Body of pancreas (tissue), 4 donors: ENCODE measurements at regions not wholly inside any gene's neighbourhood (a gene's known extent, or its start where the extent isn't known, plus 50 kb on each side); places are given as distances from the start of the nearest gene placed in this dataset.
A peak's percentile ranks its signal among the peaks of the same experiment; 100 is the strongest.

Experiments
- ATAC-seq: fragments of 150-250 bp; one replicate; pipeline ENCODE4 v1.9.1; 2016
- DNase-seq, 4 donors: peaks; one replicate each; pipeline ENCODE4 v3.0.0-alpha.2; 2019
- H3K27ac ChIP-seq, 4 donors: fragments of 200-600 bp; sonication (generic); 1 replicate in 3 of 4; 2 replicates in 1 of 4; pipeline versions ENCODE4 v1.5.1 to v1.6.1; 2016 to 2019; ENCODE audit warnings: mild to moderate bottlenecking in 1 of 4, mixed read lengths in 1 of 4, moderate library complexity in 1 of 4
- H3K27me3 ChIP-seq, 2 donors: fragments of 200-600 bp; sonication (generic); one replicate each; pipeline ENCODE4 v1.6.0; 2016; ENCODE audit warnings: mild to moderate bottlenecking in 1 of 2
- H3K36me3 ChIP-seq, 2 donors: fragments of 200-600 bp; sonication (generic); replicated peaks in 1 of 2; 2 replicates each; pipeline ENCODE4 v1.5.1; 2016; ENCODE audit warnings: low read depth in 2 of 2; ENCODE audit not compliant: insufficient read depth in 1 of 2
- H3K4me1 ChIP-seq: fragments of 200-600 bp; sonication (generic); one replicate; pipeline ENCODE4 v1.6.0; 2016
- H3K4me3 ChIP-seq, 2 donors: fragments of 200-600 bp; sonication (generic); 1 replicate in 1 of 2; 2 replicates in 1 of 2; pipeline ENCODE4 v1.5.1; 2016 to 2019
- H3K9me3 ChIP-seq, 3 donors: fragments of 200-600 bp; sonication (generic); 1 replicate in 2 of 3; 2 replicates in 1 of 3; pipeline ENCODE4 v1.5.1; 2016
- CTCF ChIP-seq, 7 experiments: fragments of 450-650 bp in 4 of 7; fragments of 200-600 bp in 3 of 7; sonication (generic) in 3 of 7; IDR thresholded peaks; one replicate each; pipeline ENCODE4 v1.5.1; 2016 to 2019; ENCODE audit warnings: antibody characterized with exemption in 7 of 7
- POLR2A ChIP-seq, 3 donors: fragments of 450-650 bp; IDR thresholded peaks; one replicate each; pipeline ENCODE4 v1.6.1; 2016; ENCODE audit warnings: antibody characterized with exemption in 3 of 3, mild to moderate bottlenecking in 2 of 3
- WGBS, 2 donors: methylation state at CpG; one replicate each; pipeline ENCODE4 v1.1.5; 2017; 5-methylcytosine and 5-hydroxymethylcytosine counted together
- intact Hi-C: fragments of 100-400 bp; cut with DNase I; formaldehyde crosslinking; loops from one replicate; pipeline ENCODE4 v1.15.1; 2023

- 43 to 45% methylated on average over 11 of the region's 11 CpGs for WGBS, 2 donors
- DNase-seq, result peak in 2 of 4 donors; percentile 16 to 31
- peaks cover 9% of the 10 kb centered on the region for H3K4me1 ChIP-seq
- H3K9me3 ChIP-seq, result no peaks in the 10 kb centered on the region
- H3K36me3 ChIP-seq, result no peaks in the 10 kb centered on the region
- intact Hi-C loops, result no loop called here
- H3K27me3 ChIP-seq, result no peaks in the 10 kb centered on the region
- H3K4me3 ChIP-seq, result no peak overlapping the region
- peak; percentile 33 for ATAC-seq
- TF ChIP-seq POLR2A (IDR thresholded peaks at IDR 0.05), result no peak
- no peak for TF ChIP-seq CTCF (IDR thresholded peaks at IDR 0.05)
- H3K27ac ChIP-seq, result no peak overlapping the region
Measured at GRCh38 chr12:67772267-67773169, 124.0 kb downstream of the DYRK2 start.

- 58 to 68% methylated on average over 2 of the region's 2 CpGs for WGBS, 2 donors
- H3K9me3 ChIP-seq, result no peaks in the 10 kb centered on the region
- TF ChIP-seq CTCF (IDR thresholded peaks at IDR 0.05), result no peak
- TF ChIP-seq POLR2A (IDR thresholded peaks at IDR 0.05), result no peak
- ATAC-seq (no peak), DNase-seq (no peak)
- intact Hi-C loops, result no loop called here
- no peaks in the 10 kb centered on the region for H3K36me3 ChIP-seq
- no peaks in the 10 kb centered on the region for H3K27me3 ChIP-seq
- H3K27ac ChIP-seq, result no peak overlapping the region
- H3K4me3 ChIP-seq, result no peak overlapping the region
- H3K4me1 ChIP-seq, result peaks cover 9% of the 10 kb centered on the region
Measured at GRCh38 chr12:67773896-67774295, 125.4 kb downstream of the DYRK2 start.

GRCh38 chr12:67774983-67775587 is 126.5 kb downstream of the DYRK2 start:
- TF ChIP-seq CTCF (IDR thresholded peaks at IDR 0.05) (no peak), POLR2A (IDR thresholded peaks at IDR 0.05) (no peak)
- no peaks in the 10 kb centered on the region for H3K36me3 ChIP-seq
- DNase-seq (no peak), ATAC-seq (no peak)
- WGBS, 2 donors, result 68 to 77% methylated on average over 4 of the region's 4 CpGs
- intact Hi-C loops, result no loop called here
- H3K9me3 ChIP-seq, result no peaks in the 10 kb centered on the region
- H3K4me1 ChIP-seq, result peaks cover 9% of the 10 kb centered on the region
- no peak overlapping the region for H3K4me3 ChIP-seq
- H3K27me3 ChIP-seq, result no peaks in the 10 kb centered on the region
- no peak overlapping the region for H3K27ac ChIP-seq

- no peak for ATAC-seq
- Histone ChIP-seq H3K36me3 (no peaks in the 10 kb centered on the region), H3K9me3 (no peaks in the 10 kb centered on the region), H3K4me3 (no peak overlapping the region), H3K27ac (no peak overlapping the region), H3K4me1 (peaks cover 3% of the 10 kb centered on the region), H3K27me3 (no peaks in the 10 kb centered on the region)
- intact Hi-C loops, result no loop called here
- TF ChIP-seq POLR2A (IDR thresholded peaks at IDR 0.05) (no peak), CTCF (IDR thresholded peaks at IDR 0.05) (no peak)
- 81 to 92% methylated on average over 3 of the region's 3 CpGs for WGBS, 2 donors
- no peak for DNase-seq
Measured at GRCh38 chr12:67780580-67781084, 132.1 kb downstream of the DYRK2 start.
